CD14-positive monocyte (primary cell): ENCODE measurements at regions not wholly inside any gene's neighbourhood (a gene's known extent, or its start where the extent isn't known, plus 50 kb on each side); places are given as distances from the start of the nearest gene placed in this dataset.

Source experiments
- DNase-seq, 3 donors: peaks; one replicate each; pipeline ENCODE4 v3.0.0-alpha.2; 2011 to 2022
- H2AFZ ChIP-seq: 2 replicates; pipeline ENCODE4 v1.6.0; 2012; ENCODE audit warnings: mild to moderate bottlenecking, low read depth, low read length, inconsistent platforms; ENCODE audit not compliant: insufficient read depth, poor library complexity, severe bottlenecking
- H3K27ac ChIP-seq, 2 donors: 1 replicate in 1 of 2; 2 replicates in 1 of 2; pipeline ENCODE4 v1.5.1; 2012 to 2013; ENCODE audit warnings: low read length in 2 of 2, control low read depth in 1 of 2, inconsistent platforms in 1 of 2, low read depth in 1 of 2, mild to moderate bottlenecking in 1 of 2
- H3K27me3 ChIP-seq, 2 donors: one replicate each; pipeline versions ENCODE4 v1.6.0 to v1.6.1; 2011 to 2013; ENCODE audit warnings: low read length in 2 of 2; ENCODE audit not compliant: control insufficient read depth in 2 of 2, insufficient read depth in 2 of 2
- H3K36me3 ChIP-seq, 2 donors: replicated peaks in 1 of 2; 1 replicate in 1 of 2; 2 replicates in 1 of 2; pipeline versions ENCODE4 v1.5.1 to v1.6.1; 2012 to 2013; ENCODE audit warnings: low read length in 2 of 2, control low read depth in 1 of 2, inconsistent platforms in 1 of 2, mild to moderate bottlenecking in 1 of 2; ENCODE audit not compliant: insufficient read depth in 2 of 2, control insufficient read depth in 1 of 2
- H3K4me1 ChIP-seq, 2 donors: 1 replicate in 1 of 2; 2 replicates in 1 of 2; pipeline versions ENCODE4 v1.5.1 to v1.6.1; 2012 to 2013; ENCODE audit warnings: low read length in 2 of 2, control low read depth in 1 of 2, inconsistent platforms in 1 of 2, mild to moderate bottlenecking in 1 of 2, moderate library complexity in 1 of 2; ENCODE audit not compliant: insufficient read depth in 2 of 2, control insufficient read depth in 1 of 2
- H3K4me2 ChIP-seq: replicated peaks from 2 replicates; pipeline ENCODE3; 2012; ENCODE audit warnings: low read length, moderate library complexity, mild to moderate bottlenecking; ENCODE audit not compliant: poor library complexity, severe bottlenecking; ENCODE audit errors: extremely low read depth
- H3K4me3 ChIP-seq, 3 experiments: fragments of 200-600 bp in 1 of 3; sonication (generic) in 1 of 3; replicated peaks in 1 of 3; 1 replicate in 2 of 3; 2 replicates in 1 of 3; pipeline ENCODE4 v1.5.1; 2011 to 2013; ENCODE audit warnings: low read length in 3 of 3, mild to moderate bottlenecking in 3 of 3, control low read depth in 2 of 3, low read depth in 2 of 3, inconsistent platforms in 1 of 3, moderate library complexity in 1 of 3
- H3K79me2 ChIP-seq: 2 replicates; pipeline ENCODE4 v1.6.0; 2012; ENCODE audit warnings: mild to moderate bottlenecking, control low read depth, inconsistent platforms, low read length, moderate library complexity; ENCODE audit not compliant: insufficient read depth
- H3K9ac ChIP-seq: 2 replicates; pipeline ENCODE4 v1.6.0; 2017; ENCODE audit warnings: low read length, mild to moderate bottlenecking; ENCODE audit not compliant: insufficient read depth, poor library complexity, severe bottlenecking
- H3K9me3 ChIP-seq, 2 donors: replicated peaks in 1 of 2; 1 replicate in 1 of 2; 2 replicates in 1 of 2; pipeline versions ENCODE4 v1.5.1 to v1.6.1; 2012 to 2013; ENCODE audit warnings: low read length in 2 of 2, control low read depth in 1 of 2; ENCODE audit not compliant: control insufficient read depth in 1 of 2, insufficient read depth in 1 of 2
- H4K20me1 ChIP-seq: 2 replicates; pipeline ENCODE4 v1.6.0; 2012; ENCODE audit warnings: mild to moderate bottlenecking, low read length, control low read depth, moderate library complexity; ENCODE audit not compliant: insufficient read depth
- H3K27ac Mint-ChIP-seq, 7 donors: one replicate each; pipeline ENCODE4 v1.8.0; 2020; ENCODE audit warnings: mild to moderate bottlenecking in 7 of 7, mixed read lengths in 7 of 7, moderate library complexity in 6 of 7, inconsistent platforms in 2 of 7
- H3K27me3 Mint-ChIP-seq, 3 donors: one replicate each; pipeline ENCODE4 v1.8.0; 2021 to 2022; ENCODE audit warnings: low read depth in 3 of 3, mild to moderate bottlenecking in 3 of 3, mixed read lengths in 3 of 3, moderate library complexity in 3 of 3, inconsistent platforms in 1 of 3
- H3K36me3 Mint-ChIP-seq, 2 donors: one replicate each; pipeline ENCODE4 v1.8.0; 2020; ENCODE audit warnings: mixed read lengths in 2 of 2, inconsistent platforms in 1 of 2, mild to moderate bottlenecking in 1 of 2
- H3K4me1 Mint-ChIP-seq: one replicate; pipeline ENCODE4 v1.8.0; 2020; ENCODE audit warnings: mild to moderate bottlenecking, mixed read lengths
- H3K4me3 Mint-ChIP-seq, 2 donors: one replicate each; pipeline ENCODE4 v1.8.0; 2020; ENCODE audit warnings: mild to moderate bottlenecking in 2 of 2, mixed read lengths in 2 of 2, moderate library complexity in 1 of 2
- H3K9me3 Mint-ChIP-seq, 7 donors: one replicate each; pipeline ENCODE4 v1.8.0; 2020 to 2022; ENCODE audit warnings: mixed read lengths in 7 of 7, mild to moderate bottlenecking in 6 of 7, moderate library complexity in 6 of 7, inconsistent platforms in 2 of 7
- CTCF ChIP-seq: fragments of 200-600 bp; IDR thresholded peaks from one replicate; pipeline ENCODE4 v1.8.0; 2022; ENCODE audit warnings: antibody characterized with exemption, mild to moderate bottlenecking
- WGBS: methylation state at CpG from one replicate; pipeline ENCODE4 v1.1.5; 2013; ENCODE audit warnings: missing lambda C conversion rate; ENCODE audit not compliant: insufficient coverage; 5-methylcytosine and 5-hydroxymethylcytosine counted together
- intact Hi-C, 2 donors: fragments of 100-400 bp; cut with micrococcal nuclease; formaldehyde crosslinking; loops; one replicate each; pipeline versions ENCODE4 v1.15.0 to v1.15.1; 2023

GRCh38 chr11:122523846-122524805 lies 131.4 kb upstream of the UBASH3B start:
- Histone ChIP-seq H3K4me1 (peaks cover 15 to 18% of the 10 kb centered on the region in 2 donors), H3K27ac (peak overlapping the region in 1 of 2 donors; percentile 39), H2AFZ (peak overlapping the region; percentile 47), H3K4me2 (peak overlapping the region; percentile 45), H4K20me1 (no peaks in the 10 kb centered on the region), H3K9ac (peak overlapping the region; percentile 0), H3K79me2 (no peaks in the 10 kb centered on the region), H3K27me3 (no peaks in the 10 kb centered on the region), H3K9me3 (no peaks in the 10 kb centered on the region), H3K36me3 (no peaks in the 10 kb centered on the region), H3K4me3 (peak overlapping the region in 2 of 3 experiments; percentile 19 to 32)
- Mint-ChIP-seq H3K9me3 (peaks cover 0 to 2% (median 0%) of the 10 kb centered on the region in 7 donors), H3K4me3 (peak overlapping the region; percentile 21 to 68), H3K27me3 (peaks cover 0 to 3% (median 0%) of the 10 kb centered on the region in 3 donors), H3K36me3 (no peaks in the 10 kb centered on the region), H3K27ac (peak overlapping the region; percentile 60 to 96 (median 89)), H3K4me1 (peaks cover 21% of the 10 kb centered on the region)
- intact Hi-C loops: no loop called here
- TF ChIP-seq CTCF: no peak
- WGBS: 0% methylated on average over 2 of the region's 10 CpGs
- DNase-seq: peak; percentile 27 to 35 (median 27)

GRCh38 chr11:122521626-122522025 lies 133.9 kb upstream of the UBASH3B start:
- peaks cover 21% of the 10 kb centered on the region for H3K4me1 Mint-ChIP-seq
- no peaks in the 10 kb centered on the region for H3K36me3 ChIP-seq
- H3K79me2 ChIP-seq: no peaks in the 10 kb centered on the region
- H3K36me3 Mint-ChIP-seq: no peaks in the 10 kb centered on the region
- H3K27ac Mint-ChIP-seq: peak overlapping the region in 1 of 7 donors; percentile 40
- H3K9me3 ChIP-seq: no peaks in the 10 kb centered on the region
- no peak for DNase-seq
- H4K20me1 ChIP-seq: no peaks in the 10 kb centered on the region
- H3K27ac ChIP-seq: no peak overlapping the region
- H3K9me3 Mint-ChIP-seq: peaks cover 0 to 4% (median 0%) of the 10 kb centered on the region in 7 donors
- no peak overlapping the region for H2AFZ ChIP-seq
- no peak overlapping the region for H3K9ac ChIP-seq
- intact Hi-C loops: no loop called here
- H3K4me2 ChIP-seq: no peak overlapping the region
- H3K4me3 Mint-ChIP-seq: no peak overlapping the region
- peaks cover 0 to 3% (median 0%) of the 10 kb centered on the region in 3 donors for H3K27me3 Mint-ChIP-seq
- no peaks in the 10 kb centered on the region for H3K27me3 ChIP-seq
- H3K4me3 ChIP-seq: no peak overlapping the region
- WGBS: 100% methylated on average over 1 of the region's 2 CpGs
- TF ChIP-seq CTCF: no peak
- H3K4me1 ChIP-seq: peaks cover 15 to 18% of the 10 kb centered on the region in 2 donors
